Astrocyte (in vitro differentiated cells and primary cell): ENCODE measurements at regions not wholly inside any gene's neighbourhood (a gene's known extent, or its start where the extent isn't known, plus 50 kb on each side); places are given as distances from the start of the nearest gene placed in this dataset.

ENCODE experiments used
- CTCF ChIP-seq: IDR thresholded peaks from 2 replicates; pipeline ENCODE4 v1.5.1; 2011; ENCODE audit warnings: low read depth, mild to moderate bottlenecking, inconsistent platforms, low read length, moderate library complexity; ENCODE audit not compliant: insufficient read depth
- EZH2 ChIP-seq: IDR thresholded peaks from 2 replicates; pipeline ENCODE4 v1.6.1; 2012; ENCODE audit warnings: mild to moderate bottlenecking, low read length, inconsistent platforms; ENCODE audit not compliant: insufficient read depth

- TF ChIP-seq CTCF, result no peak
- no peak for TF ChIP-seq EZH2
Measured at GRCh38 chr4:163631288-163631687, 136.8 kb downstream of the TMA16 start.
